Smooth muscle cell (in vitro differentiated cells): ENCODE measurements at regions not wholly inside any gene's neighbourhood (a gene's known extent, or its start where the extent isn't known, plus 50 kb on each side); places are given as distances from the start of the nearest gene placed in this dataset.
A peak's percentile ranks its signal among the peaks of the same experiment; 100 is the strongest.

ENCODE experiments used
- DNase-seq: peaks from one replicate; lab custom pipeline; 2025; ENCODE audit not compliant: unreplicated experiment; lab: John Stamatoyannopoulos, UW
- H2AFZ ChIP-seq: fragments of 200-600 bp; sonication (generic); 2 replicates; pipeline ENCODE4 v1.6.0; 2016; ENCODE audit warnings: antibody characterized with exemption, low read depth, mild to moderate bottlenecking
- H3F3A ChIP-seq: fragments of 200-600 bp; sonication (generic); 2 replicates; pipeline ENCODE4 v1.6.0; 2017; ENCODE audit warnings: antibody characterized with exemption, low read depth
- H3K27ac ChIP-seq: fragments of 200-600 bp; sonication (generic); 2 replicates; pipeline ENCODE4 v1.5.1; 2016; ENCODE audit warnings: low read depth, mild to moderate bottlenecking
- H3K27me3 ChIP-seq: fragments of 200-600 bp; sonication (generic); 2 replicates; pipeline ENCODE4 v1.6.1; 2016; ENCODE audit warnings: low read depth, mild to moderate bottlenecking
- H3K36me3 ChIP-seq: fragments of 200-600 bp; sonication (generic); 2 replicates; pipeline ENCODE4 v1.5.1; 2016; ENCODE audit warnings: low read depth
- H3K4me1 ChIP-seq: fragments of 200-600 bp; sonication (generic); 2 replicates; pipeline ENCODE4 v1.5.1; 2016; ENCODE audit warnings: low read depth
- H3K4me2 ChIP-seq: fragments of 200-600 bp; sonication (generic); 2 replicates; pipeline ENCODE4 v1.6.0; 2016; ENCODE audit warnings: mild to moderate bottlenecking
- H3K4me3 ChIP-seq: fragments of 200-600 bp; sonication (generic); 2 replicates; pipeline ENCODE4 v1.5.1; 2016; ENCODE audit warnings: mild to moderate bottlenecking
- H3K79me2 ChIP-seq: fragments of 200-600 bp; sonication (generic); 2 replicates; pipeline ENCODE4 v1.6.0; 2016; ENCODE audit warnings: low read depth, mild to moderate bottlenecking
- H3K9ac ChIP-seq: fragments of 200-600 bp; sonication (generic); 2 replicates; pipeline ENCODE4 v1.6.0; 2016; ENCODE audit warnings: low read depth
- H3K9me3 ChIP-seq: fragments of 200-600 bp; sonication (generic); replicated peaks from 2 replicates; pipeline ENCODE4 v1.5.1; 2016; ENCODE audit warnings: low read depth
- H4K20me1 ChIP-seq: fragments of 200-600 bp; sonication (generic); 2 replicates; pipeline ENCODE4 v1.6.0; 2016; ENCODE audit warnings: low read depth
- CTCF ChIP-seq: fragments of 200-600 bp; sonication (generic); IDR thresholded peaks from 2 replicates; pipeline ENCODE4 v1.5.1; 2017; ENCODE audit warnings: borderline replicate concordance, mild to moderate bottlenecking, antibody characterized with exemption; ENCODE audit not compliant: insufficient read depth, poor library complexity, severe bottlenecking
- WGBS: methylation state at CpG from one replicate; pipeline ENCODE4 v1.1.7; 2016; ENCODE audit warnings: low lambda C conversion rate; 5-methylcytosine and 5-hydroxymethylcytosine counted together

DNA sequence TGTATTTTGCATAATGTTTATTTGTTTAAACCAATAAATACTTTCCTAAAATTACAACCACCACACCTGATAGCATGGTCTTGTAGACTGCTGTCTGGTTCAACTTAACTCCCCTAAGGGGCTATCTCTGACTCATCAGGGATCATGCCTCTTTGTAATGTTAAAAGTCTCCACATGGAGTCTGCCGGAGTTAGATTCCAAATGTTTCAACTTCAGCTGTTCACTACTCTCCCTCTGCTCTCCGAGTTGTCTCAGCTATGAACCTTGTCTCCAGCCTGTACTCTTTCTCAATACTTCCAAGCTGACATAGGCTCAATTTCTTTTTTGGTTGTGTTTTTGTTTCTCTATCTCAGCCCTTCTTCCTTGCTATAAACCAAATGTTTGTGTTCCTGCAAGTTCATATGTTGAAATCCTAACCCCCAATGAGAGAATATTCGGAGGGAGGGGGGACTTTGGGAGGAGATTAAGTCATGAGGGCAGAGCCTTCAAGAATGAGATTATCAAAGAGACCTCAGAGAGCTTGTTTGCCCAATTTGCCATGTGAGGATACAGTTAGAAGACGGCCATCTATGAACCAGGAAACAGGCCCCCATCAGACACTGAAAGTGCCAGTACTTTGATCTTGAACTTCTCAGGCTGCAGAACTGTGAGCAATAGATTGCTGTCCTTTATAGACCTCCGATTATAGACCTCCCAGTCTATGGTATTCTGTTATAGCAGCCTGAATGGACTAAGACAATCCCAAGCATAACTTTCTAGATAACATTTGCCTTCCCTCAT, 858.2 kb downstream of the VRK1 start:
- H3K4me3 ChIP-seq: no peak overlapping the region
- TF ChIP-seq CTCF: peak; percentile 9
- H3K79me2 ChIP-seq: no peaks in the 10 kb centered on the region
- no peak for DNase-seq
- H3K4me1 ChIP-seq: no peaks in the 10 kb centered on the region
- H3K4me2 ChIP-seq: no peak overlapping the region
- no peak overlapping the region for H3K9ac ChIP-seq
- H3F3A ChIP-seq: no peaks in the 10 kb centered on the region
- no peaks in the 10 kb centered on the region for H3K36me3 ChIP-seq
- no peak overlapping the region for H2AFZ ChIP-seq
- H3K9me3 ChIP-seq: no peaks in the 10 kb centered on the region
- no peaks in the 10 kb centered on the region for H4K20me1 ChIP-seq
- H3K27me3 ChIP-seq: no peaks in the 10 kb centered on the region
- H3K27ac ChIP-seq: no peak overlapping the region
- WGBS: 43% methylated on average over 5 of the region's 5 CpGs

GRCh38 chr14:97657609-97658008, 860.4 kb downstream of the VRK1 start:
- Histone ChIP-seq H3K79me2 (no peaks in the 10 kb centered on the region), H3K27me3 (no peaks in the 10 kb centered on the region), H3K9ac (no peak overlapping the region), H3K4me2 (no peak overlapping the region), H3K36me3 (no peaks in the 10 kb centered on the region), H2AFZ (no peak overlapping the region), H3K27ac (no peak overlapping the region), H3F3A (no peaks in the 10 kb centered on the region), H4K20me1 (no peaks in the 10 kb centered on the region), H3K9me3 (no peaks in the 10 kb centered on the region), H3K4me3 (no peak overlapping the region), H3K4me1 (no peaks in the 10 kb centered on the region)
- TF ChIP-seq CTCF: no peak
- 96% methylated on average over 2 of the region's 2 CpGs for WGBS
- DNase-seq: no peak

DNA sequence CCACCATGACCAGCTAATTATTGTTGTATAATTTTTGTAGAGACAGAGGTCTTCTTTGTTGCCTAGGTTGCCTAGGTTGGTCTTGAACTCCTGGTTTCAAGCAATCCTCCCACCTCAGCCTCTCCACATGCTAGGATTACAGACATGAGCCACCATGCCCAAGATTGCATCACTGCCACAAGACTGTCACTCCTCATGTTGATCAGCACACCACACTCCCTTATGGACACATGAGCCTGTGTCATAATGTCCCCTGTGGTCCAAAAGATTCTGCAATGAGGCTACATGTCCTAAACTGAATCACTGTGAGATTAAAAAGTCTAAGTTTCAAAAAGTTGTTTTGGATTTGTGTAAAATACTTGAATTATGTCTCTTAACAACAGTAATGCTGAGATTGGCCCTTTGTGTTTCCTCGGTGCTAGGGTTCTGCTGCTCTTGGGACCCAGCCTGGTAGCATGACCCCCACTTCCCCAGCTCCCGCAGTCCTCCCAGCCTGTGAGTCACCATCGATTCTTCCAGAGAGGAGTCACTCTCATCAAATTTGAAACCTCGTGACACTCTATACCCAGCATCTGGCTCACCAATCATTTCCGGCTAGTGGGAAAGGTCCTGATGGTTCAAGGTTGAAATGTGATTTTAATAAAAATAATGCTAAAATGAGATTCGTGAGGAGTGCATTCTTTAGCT, 890.9 kb downstream of the VRK1 start:
- no peak overlapping the region for H2AFZ ChIP-seq
- H3K27me3 ChIP-seq: no peaks in the 10 kb centered on the region
- H3K9ac ChIP-seq: no peak overlapping the region
- H3K4me2 ChIP-seq: no peak overlapping the region
- H3K4me1 ChIP-seq: no peaks in the 10 kb centered on the region
- no peak for DNase-seq
- TF ChIP-seq CTCF: no peak
- no peaks in the 10 kb centered on the region for H3F3A ChIP-seq
- H3K9me3 ChIP-seq: no peaks in the 10 kb centered on the region
- no peak overlapping the region for H3K27ac ChIP-seq
- no peaks in the 10 kb centered on the region for H3K79me2 ChIP-seq
- WGBS: 94% methylated on average over 6 of the region's 6 CpGs
- H3K36me3 ChIP-seq: no peaks in the 10 kb centered on the region
- H4K20me1 ChIP-seq: no peaks in the 10 kb centered on the region
- H3K4me3 ChIP-seq: no peak overlapping the region
